Activated CD4-positive, alpha-beta T cell treated with anti-CD3 and anti-CD28 coated beads for 36 hours (primary cell): ENCODE measurements at regions not wholly inside any gene's neighbourhood (a gene's known extent, or its start where the extent isn't known, plus 50 kb on each side); places are given as distances from the start of the nearest gene placed in this dataset.

Source experiments
- ATAC-seq: fragments of 200-7000 bp; cut with Tn5 transposase; one replicate; pipeline ENCODE4 v1.10.0; 2021; ENCODE audit warnings: mild to moderate bottlenecking, moderate library complexity
- CTCF ChIA-PET: fragments of 350-600 bp; sonication (Branson Sonifier 250); formaldehyde crosslinking; loops from one replicate; lab custom pipeline; 2021; ENCODE audit warnings: antibody characterized with exemption; lab: Charles Lee
- POLR2A ChIA-PET: fragments of 350-600 bp; sonication (Branson Sonifier 250); formaldehyde crosslinking; loops from one replicate; lab custom pipeline; 2021; ENCODE audit warnings: antibody characterized with exemption, inconsistent platforms; lab: Charles Lee
- DNase-seq: peaks from one replicate; pipeline ENCODE4 v3.0.0-alpha.2; 2020
- H3K27ac Mint-ChIP-seq: one replicate; pipeline ENCODE4 v1.8.0; 2021; ENCODE audit warnings: mixed read lengths
- H3K27me3 Mint-ChIP-seq: one replicate; pipeline ENCODE4 v1.8.0; 2021; ENCODE audit warnings: mixed read lengths
- H3K36me3 Mint-ChIP-seq: one replicate; pipeline ENCODE4 v1.8.0; 2021; ENCODE audit warnings: low read depth, mixed read lengths
- H3K4me1 Mint-ChIP-seq: one replicate; pipeline ENCODE4 v1.8.0; 2021; ENCODE audit warnings: mixed read lengths
- H3K4me3 Mint-ChIP-seq: one replicate; pipeline ENCODE4 v1.8.0; 2021; ENCODE audit warnings: mild to moderate bottlenecking, moderate library complexity, mixed read lengths
- H3K9me3 Mint-ChIP-seq: one replicate; pipeline ENCODE4 v1.8.0; 2021; ENCODE audit warnings: low read depth, mixed read lengths
- intact Hi-C, 2 experiments: fragments of 100-400 bp; cut with DNase I in 1 of 2; cut with micrococcal nuclease in 1 of 2; formaldehyde crosslinking; loops; one replicate each; pipeline versions ENCODE4 v1.14.2 to v1.15.1; 2022 to 2024; cut with DNase I, micrococcal nuclease

DNA sequence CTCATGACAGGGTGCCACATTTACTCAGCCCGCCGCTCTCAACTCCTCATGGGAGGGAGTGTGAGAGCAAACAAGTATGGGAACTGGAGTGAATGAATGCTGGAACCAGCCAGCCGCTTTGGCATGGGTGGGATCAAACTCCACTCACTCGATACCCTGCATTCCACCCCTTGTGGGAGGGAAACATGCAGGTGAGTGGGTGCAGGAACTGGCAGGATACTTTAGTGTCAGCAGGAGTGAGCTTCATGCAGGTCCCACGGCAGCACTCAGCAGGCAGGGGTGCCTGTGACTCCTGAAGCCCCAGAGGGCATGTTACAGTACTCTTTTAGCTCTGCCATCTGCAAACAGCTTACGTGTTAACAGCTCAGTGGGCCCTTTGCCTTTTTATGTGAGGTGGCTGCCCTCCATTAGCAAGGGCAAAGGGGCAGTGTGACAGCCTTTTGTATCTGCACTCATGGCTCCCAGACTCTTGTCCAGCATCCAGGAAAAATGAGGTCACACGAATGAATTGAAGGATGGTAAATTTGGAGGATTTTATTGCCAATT is 433.2 kb upstream of the NMUR2 start:
- Mint-ChIP-seq H3K9me3 (peaks cover 4% of the 10 kb centered on the region), H3K36me3 (no peaks in the 10 kb centered on the region), H3K4me1 (no peaks in the 10 kb centered on the region), H3K27ac (no peak overlapping the region), H3K27me3 (no peaks in the 10 kb centered on the region), H3K4me3 (no peak overlapping the region)
- no peak for DNase-seq
- POLR2A ChIA-PET, result no interaction called here
- intact Hi-C loops, result no loop called here
- CTCF ChIA-PET, result interaction anchor here (0.7 kb wide), 1 partner anchor 44 kb away, joined by 3 read pairs; no protein-coding TSS in a partner anchor
- no peak for ATAC-seq

DNA sequence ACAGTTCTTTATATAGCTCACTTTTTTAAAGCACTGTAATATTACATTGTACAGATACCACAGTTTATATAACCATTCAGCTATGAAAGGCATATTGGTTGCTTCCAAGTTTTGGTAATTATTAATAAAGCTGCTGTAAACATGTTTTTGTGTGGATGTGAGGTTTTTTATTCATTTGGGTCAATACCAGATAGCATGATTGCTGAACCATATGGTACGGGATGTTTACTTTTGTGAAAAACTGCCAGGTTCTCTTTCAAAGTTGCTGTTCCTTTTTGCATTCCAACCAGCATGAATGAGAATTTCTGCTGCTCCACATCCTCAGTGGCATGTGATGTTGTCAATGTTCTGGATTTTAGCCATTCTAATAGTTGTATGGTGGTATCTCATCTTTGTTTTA is 439.6 kb upstream of the NMUR2 start:
- ChIA-PET POLR2A (no interaction called here), CTCF (no interaction called here)
- ATAC-seq, result no peak
- Mint-ChIP-seq H3K27ac (no peak overlapping the region), H3K9me3 (peaks cover 5% of the 10 kb centered on the region), H3K36me3 (no peaks in the 10 kb centered on the region), H3K27me3 (no peaks in the 10 kb centered on the region), H3K4me1 (no peaks in the 10 kb centered on the region), H3K4me3 (no peak overlapping the region)
- no peak for DNase-seq
- intact Hi-C loops, result no loop called here

GRCh38 chr5:152853361-152853760 is 448.3 kb upstream of the NMUR2 start:
- intact Hi-C loops, result no loop called here
- Mint-ChIP-seq H3K36me3 (no peaks in the 10 kb centered on the region), H3K27me3 (no peaks in the 10 kb centered on the region), H3K9me3 (peaks cover 7% of the 10 kb centered on the region), H3K4me3 (no peak overlapping the region), H3K27ac (no peak overlapping the region), H3K4me1 (no peaks in the 10 kb centered on the region)
- CTCF ChIA-PET, result no interaction called here
- DNase-seq (no peak), ATAC-seq (no peak)
- POLR2A ChIA-PET, result no interaction called here

DNA sequence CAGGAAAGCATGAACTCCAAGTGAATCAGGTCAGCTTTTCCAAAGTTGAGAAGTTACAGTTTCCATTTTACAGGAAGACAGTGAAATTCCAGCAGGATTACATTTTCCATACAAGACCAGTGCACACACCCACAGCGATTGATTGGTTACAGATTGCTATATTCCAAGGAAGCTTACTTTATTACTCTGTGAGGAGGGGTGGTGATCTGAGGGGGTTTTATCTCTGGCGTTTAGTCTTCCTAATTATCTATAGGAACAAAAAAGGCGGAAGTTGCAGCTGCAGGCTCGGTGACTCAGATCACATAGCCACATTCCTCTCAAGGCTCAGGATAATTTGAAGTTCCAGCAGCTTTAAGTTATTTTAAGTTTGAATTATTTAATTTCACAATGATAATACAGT is 450.4 kb upstream of the NMUR2 start:
- POLR2A ChIA-PET, result no interaction called here
- H3K9me3 Mint-ChIP-seq, result peaks cover 3% of the 10 kb centered on the region
- intact Hi-C loops, result no loop called here
- no peak overlapping the region for H3K4me3 Mint-ChIP-seq
- no peaks in the 10 kb centered on the region for H3K27me3 Mint-ChIP-seq
- CTCF ChIA-PET, result no interaction called here
- H3K4me1 Mint-ChIP-seq, result no peaks in the 10 kb centered on the region
- no peak overlapping the region for H3K27ac Mint-ChIP-seq
- ATAC-seq (no peak), DNase-seq (no peak)
- no peaks in the 10 kb centered on the region for H3K36me3 Mint-ChIP-seq

DNA sequence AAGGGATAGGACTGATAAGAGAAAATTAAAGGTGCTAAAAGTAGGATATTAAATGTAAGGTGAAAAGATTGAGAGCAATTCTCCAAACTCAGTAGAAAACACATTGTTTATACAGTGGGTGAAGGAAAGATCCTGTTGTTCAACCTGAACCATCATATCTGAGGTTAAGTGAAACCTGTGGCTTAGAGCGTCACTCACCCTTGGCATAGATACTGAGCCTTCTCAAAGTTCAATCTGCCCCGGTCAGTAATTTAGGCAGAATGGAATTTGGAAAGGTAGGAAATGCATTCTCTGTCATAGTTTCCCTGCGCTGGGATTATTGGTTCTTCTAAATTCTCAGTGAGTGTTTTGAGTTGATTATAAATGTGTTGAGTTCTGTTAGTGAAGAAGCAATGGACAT is 456.2 kb upstream of the NMUR2 start:
- Mint-ChIP-seq H3K36me3 (no peaks in the 10 kb centered on the region), H3K27ac (no peak overlapping the region), H3K9me3 (peaks cover 2% of the 10 kb centered on the region), H3K4me1 (no peaks in the 10 kb centered on the region), H3K27me3 (no peaks in the 10 kb centered on the region), H3K4me3 (no peak overlapping the region)
- DNase-seq, result no peak
- ChIA-PET CTCF (no interaction called here), POLR2A (no interaction called here)
- intact Hi-C loops, result no loop called here
- ATAC-seq, result no peak

DNA sequence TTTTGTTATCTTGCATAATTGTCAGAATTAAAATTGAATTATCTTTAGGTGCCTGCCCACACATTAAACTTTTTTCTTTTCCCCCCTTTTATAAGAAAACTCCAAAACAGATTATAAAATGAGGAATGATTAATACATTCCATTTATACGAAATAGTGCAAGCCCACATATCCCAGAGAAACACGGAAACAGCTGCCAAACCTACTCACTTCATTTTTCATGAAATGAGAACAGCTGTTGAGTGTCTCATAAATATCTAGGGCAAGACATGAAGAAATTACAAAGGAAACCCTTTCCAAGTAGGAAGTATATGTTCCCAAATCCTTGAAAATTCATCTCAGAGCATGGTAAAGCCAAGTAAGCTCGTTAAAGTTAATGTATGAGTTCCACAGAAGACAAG is 459.4 kb upstream of the NMUR2 start:
- ChIA-PET CTCF (no interaction called here), POLR2A (no interaction called here)
- H3K27ac Mint-ChIP-seq, result no peak overlapping the region
- intact Hi-C loops, result no loop called here
- H3K36me3 Mint-ChIP-seq, result no peaks in the 10 kb centered on the region
- H3K27me3 Mint-ChIP-seq, result no peaks in the 10 kb centered on the region
- ATAC-seq (no peak), DNase-seq (no peak)
- H3K9me3 Mint-ChIP-seq, result peaks cover 5% of the 10 kb centered on the region
- H3K4me1 Mint-ChIP-seq, result no peaks in the 10 kb centered on the region
- no peak overlapping the region for H3K4me3 Mint-ChIP-seq

GRCh38 chr5:152864991-152865390 is 459.9 kb upstream of the NMUR2 start:
- H3K4me1 Mint-ChIP-seq, result no peaks in the 10 kb centered on the region
- intact Hi-C loops, result no loop called here
- no peak overlapping the region for H3K4me3 Mint-ChIP-seq
- no peak overlapping the region for H3K27ac Mint-ChIP-seq
- H3K9me3 Mint-ChIP-seq, result peaks cover 5% of the 10 kb centered on the region
- ChIA-PET POLR2A (no interaction called here), CTCF (no interaction called here)
- DNase-seq (no peak), ATAC-seq (no peak)
- H3K27me3 Mint-ChIP-seq, result no peaks in the 10 kb centered on the region
- H3K36me3 Mint-ChIP-seq, result no peaks in the 10 kb centered on the region

- ChIA-PET CTCF (no interaction called here), POLR2A (no interaction called here)
- intact Hi-C loops, result no loop called here
- Mint-ChIP-seq H3K4me3 (no peak overlapping the region), H3K4me1 (no peaks in the 10 kb centered on the region), H3K27me3 (no peaks in the 10 kb centered on the region), H3K36me3 (no peaks in the 10 kb centered on the region), H3K27ac (no peak overlapping the region), H3K9me3 (peaks cover 8% of the 10 kb centered on the region)
- ATAC-seq (no peak), DNase-seq (no peak)
Observed at GRCh38 chr5:152869971-152870370, 464.9 kb upstream of the NMUR2 start.

DNA sequence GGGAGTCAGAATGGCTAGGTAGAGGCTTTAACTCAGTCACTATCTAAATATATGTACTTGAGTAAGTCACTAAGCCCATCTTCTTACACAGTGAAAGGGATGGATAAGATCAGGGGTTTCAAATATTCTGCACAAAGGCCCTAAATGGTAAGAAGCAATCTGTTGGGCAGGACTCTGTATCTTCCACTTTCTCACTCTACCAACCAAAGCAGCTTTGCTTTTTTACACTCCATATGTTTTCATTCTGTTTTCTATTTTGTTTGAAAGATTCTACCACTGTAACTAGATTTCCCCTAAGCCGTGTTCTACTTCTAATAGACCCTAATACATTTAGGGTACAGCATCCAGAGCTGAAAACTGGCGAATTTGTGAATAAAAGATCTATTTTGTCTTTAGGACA is 477.5 kb upstream of the NMUR2 start:
- peaks cover 12% of the 10 kb centered on the region for H3K9me3 Mint-ChIP-seq
- H3K36me3 Mint-ChIP-seq, result no peaks in the 10 kb centered on the region
- no peaks in the 10 kb centered on the region for H3K27me3 Mint-ChIP-seq
- intact Hi-C loops, result no loop called here
- H3K4me1 Mint-ChIP-seq, result no peaks in the 10 kb centered on the region
- no peak overlapping the region for H3K27ac Mint-ChIP-seq
- ChIA-PET POLR2A (no interaction called here), CTCF (interaction anchor here (1.5 kb wide), 1 partner anchor 26 kb away, joined by 5 read pairs; no protein-coding TSS in a partner anchor)
- no peak overlapping the region for H3K4me3 Mint-ChIP-seq
- ATAC-seq (no peak), DNase-seq (no peak)

DNA sequence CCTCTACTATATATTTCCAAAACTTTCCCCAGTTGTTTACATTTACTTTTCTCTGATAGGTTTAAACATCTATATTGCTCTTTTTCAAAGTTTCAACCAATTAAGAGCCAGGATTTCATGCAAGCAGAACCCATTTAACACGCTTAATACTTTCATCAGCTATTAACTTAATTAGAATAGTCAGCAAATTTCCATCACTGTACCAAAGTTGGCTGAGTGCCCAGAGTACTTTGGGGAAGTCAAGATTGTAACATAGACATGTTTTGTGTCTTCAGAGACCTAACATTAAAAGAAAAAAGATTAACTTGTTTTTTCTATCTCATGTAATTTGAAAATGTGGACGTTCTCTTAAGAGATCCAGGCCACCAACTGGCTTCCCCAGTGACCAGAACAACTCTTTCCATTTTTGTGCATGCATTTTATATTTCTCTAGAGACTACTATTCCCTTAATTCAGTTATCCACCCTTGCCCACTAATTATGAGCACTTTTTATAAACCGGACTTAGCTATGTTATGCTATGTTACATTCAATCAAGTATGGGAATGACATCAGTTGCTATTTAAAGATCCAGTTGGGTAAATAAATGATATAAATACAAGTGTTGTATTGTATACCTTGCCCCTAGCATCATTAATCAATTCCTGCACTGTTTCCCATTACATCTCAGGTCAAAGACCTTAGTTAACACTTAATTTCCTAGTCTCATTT is 478.1 kb upstream of the NMUR2 start:
- ATAC-seq, result no peak
- ChIA-PET POLR2A (no interaction called here), CTCF (no interaction called here)
- no peak for DNase-seq
- Mint-ChIP-seq H3K27me3 (no peaks in the 10 kb centered on the region), H3K4me1 (no peaks in the 10 kb centered on the region), H3K36me3 (no peaks in the 10 kb centered on the region), H3K4me3 (no peak overlapping the region), H3K27ac (no peak overlapping the region), H3K9me3 (peaks cover 12% of the 10 kb centered on the region)
- intact Hi-C loops, result no loop called here

- DNase-seq (no peak), ATAC-seq (no peak)
- no peaks in the 10 kb centered on the region for H3K4me1 Mint-ChIP-seq
- no peak overlapping the region for H3K4me3 Mint-ChIP-seq
- peaks cover 12% of the 10 kb centered on the region for H3K9me3 Mint-ChIP-seq
- H3K27me3 Mint-ChIP-seq, result no peaks in the 10 kb centered on the region
- H3K36me3 Mint-ChIP-seq, result no peaks in the 10 kb centered on the region
- CTCF ChIA-PET, result interaction anchor here (0.9 kb wide), 1 partner anchor 1549 kb away, joined by 3 read pairs; no protein-coding TSS in a partner anchor
- intact Hi-C loops, result no loop called here
- POLR2A ChIA-PET, result no interaction called here
- no peak overlapping the region for H3K27ac Mint-ChIP-seq
Observed at GRCh38 chr5:152884006-152884405, 478.9 kb upstream of the NMUR2 start.

DNA sequence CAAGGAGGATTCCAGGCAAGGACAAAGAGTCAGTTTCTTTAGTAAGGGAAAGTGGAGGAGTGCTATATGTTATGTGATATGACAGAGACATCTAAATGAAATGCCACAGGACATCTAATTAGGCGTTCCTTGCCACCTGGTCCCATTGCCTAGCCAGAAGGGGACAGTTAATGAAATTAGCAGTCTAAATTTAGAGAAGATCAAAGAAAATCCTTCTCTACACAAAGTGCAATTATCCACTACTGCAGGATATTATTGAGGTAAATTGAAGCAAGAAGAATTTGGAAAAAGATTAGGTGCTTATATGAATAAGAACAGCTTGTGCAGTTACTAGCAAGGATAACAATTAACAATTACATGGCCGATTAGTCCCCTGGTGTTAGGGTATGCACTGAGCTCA is 495.3 kb upstream of the NMUR2 start:
- intact Hi-C loops, result no loop called here
- H3K9me3 Mint-ChIP-seq, result no peaks in the 10 kb centered on the region
- ATAC-seq, result no peak
- H3K27ac Mint-ChIP-seq, result no peak overlapping the region
- no peaks in the 10 kb centered on the region for H3K4me1 Mint-ChIP-seq
- no peaks in the 10 kb centered on the region for H3K27me3 Mint-ChIP-seq
- H3K4me3 Mint-ChIP-seq, result no peak overlapping the region
- CTCF ChIA-PET, result no interaction called here
- no peaks in the 10 kb centered on the region for H3K36me3 Mint-ChIP-seq
- POLR2A ChIA-PET, result no interaction called here
- DNase-seq, result no peak
